Esophagus squamous epithelium (tissue), 4 donors: ENCODE measurements at regions not wholly inside any gene's neighbourhood (a gene's known extent, or its start where the extent isn't known, plus 50 kb on each side); places are given as distances from the start of the nearest gene placed in this dataset.

Source experiments
- POLR2A ChIP-seq, 4 donors: fragments of 450-650 bp; IDR thresholded peaks; one replicate each; pipeline ENCODE4 v1.6.1; 2017; ENCODE audit warnings: antibody characterized with exemption in 4 of 4, mild to moderate bottlenecking in 4 of 4, moderate library complexity in 3 of 4
- TF ChIP-seq, protein P1 (sequence below), 6 experiments: fragments of 450-650 bp in 4 of 6; fragments of 200-600 bp in 2 of 6; sonication (generic) in 2 of 6; IDR thresholded peaks; one replicate each; pipeline ENCODE4 v1.5.1; 2016 to 2019; ENCODE audit warnings: antibody characterized with exemption in 6 of 6, mild to moderate bottlenecking in 4 of 6, moderate library complexity in 4 of 6

GRCh38 chr4:13981499-13981898, 354.0 kb upstream of the BOD1L1 start:
- TF ChIP-seq, protein P1, sequence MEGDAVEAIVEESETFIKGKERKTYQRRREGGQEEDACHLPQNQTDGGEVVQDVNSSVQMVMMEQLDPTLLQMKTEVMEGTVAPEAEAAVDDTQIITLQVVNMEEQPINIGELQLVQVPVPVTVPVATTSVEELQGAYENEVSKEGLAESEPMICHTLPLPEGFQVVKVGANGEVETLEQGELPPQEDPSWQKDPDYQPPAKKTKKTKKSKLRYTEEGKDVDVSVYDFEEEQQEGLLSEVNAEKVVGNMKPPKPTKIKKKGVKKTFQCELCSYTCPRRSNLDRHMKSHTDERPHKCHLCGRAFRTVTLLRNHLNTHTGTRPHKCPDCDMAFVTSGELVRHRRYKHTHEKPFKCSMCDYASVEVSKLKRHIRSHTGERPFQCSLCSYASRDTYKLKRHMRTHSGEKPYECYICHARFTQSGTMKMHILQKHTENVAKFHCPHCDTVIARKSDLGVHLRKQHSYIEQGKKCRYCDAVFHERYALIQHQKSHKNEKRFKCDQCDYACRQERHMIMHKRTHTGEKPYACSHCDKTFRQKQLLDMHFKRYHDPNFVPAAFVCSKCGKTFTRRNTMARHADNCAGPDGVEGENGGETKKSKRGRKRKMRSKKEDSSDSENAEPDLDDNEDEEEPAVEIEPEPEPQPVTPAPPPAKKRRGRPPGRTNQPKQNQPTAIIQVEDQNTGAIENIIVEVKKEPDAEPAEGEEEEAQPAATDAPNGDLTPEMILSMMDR (IDR thresholded peaks at IDR 0.05): no peak
- TF ChIP-seq POLR2A (IDR thresholded peaks at IDR 0.05): no peak
